OCI-LY3 (cell line): ENCODE measurements at regions not wholly inside any gene's neighbourhood (a gene's known extent, or its start where the extent isn't known, plus 50 kb on each side); places are given as distances from the start of the nearest gene placed in this dataset.

ENCODE experiments used
- H2AFZ ChIP-seq: fragments of 200-600, 300-600 bp; shearing (Covaris generic); 2 replicates; pipeline ENCODE4 v1.6.0; 2014; ENCODE audit warnings: antibody characterized with exemption, low read depth, low read length
- H3K27ac ChIP-seq: fragments of 200-600, 300-600 bp; sonication (generic); 2 replicates; pipeline ENCODE4 v1.5.1; 2014; ENCODE audit warnings: mild to moderate bottlenecking, low read length, moderate library complexity, mixed read lengths
- H3K27me3 ChIP-seq: fragments of 200-600, 300-600 bp; sonication (generic); 2 replicates; pipeline ENCODE4 v1.6.1; 2014; ENCODE audit warnings: low read depth, low read length, mixed read lengths
- H3K36me3 ChIP-seq: fragments of 200-600, 300-600 bp; sonication (generic); replicated peaks from 2 replicates; pipeline ENCODE3; 2014; ENCODE audit warnings: low read depth, low read length, mixed read lengths
- H3K4me1 ChIP-seq: fragments of 300-600, 200-600 bp; sonication (generic); 2 replicates; pipeline ENCODE4 v1.6.1; 2014; ENCODE audit warnings: low read length, mixed read lengths
- H3K4me2 ChIP-seq: fragments of 200-600, 300-600 bp; sonication (generic); 2 replicates; pipeline ENCODE4 v1.6.1; 2014; ENCODE audit warnings: low read length, mixed read lengths
- H3K4me3 ChIP-seq: fragments of 300-600, 200-600 bp; sonication (generic); 2 replicates; pipeline ENCODE4 v1.5.1; 2014; ENCODE audit warnings: antibody characterized with exemption, mild to moderate bottlenecking, low read length, moderate library complexity
- H3K79me2 ChIP-seq: fragments of 300-600, 200-600 bp; shearing (Covaris generic); 2 replicates; pipeline ENCODE4 v1.6.1; 2014; ENCODE audit warnings: mild to moderate bottlenecking, low read length, mixed read lengths
- H3K9ac ChIP-seq: fragments of 300-600, 200-600 bp; shearing (Covaris generic); 2 replicates; pipeline ENCODE4 v1.6.0; 2014; ENCODE audit warnings: mild to moderate bottlenecking, low read length, moderate library complexity
- H3K9me3 ChIP-seq: fragments of 200-600, 300-600 bp; shearing (Covaris generic); 2 replicates; pipeline ENCODE4 v1.6.1; 2014; ENCODE audit warnings: low read length, mixed read lengths; ENCODE audit not compliant: insufficient read depth
- H4K20me1 ChIP-seq: fragments of 200-600, 300-600 bp; sonication (generic); 2 replicates; pipeline ENCODE4 v1.6.1; 2016; ENCODE audit warnings: low read length, mixed read lengths; ENCODE audit not compliant: insufficient read depth
- CTCF ChIP-seq: fragments of 200-600, 300-600 bp; sonication (generic); IDR thresholded peaks from 2 replicates; pipeline ENCODE4 v1.5.1; 2014; ENCODE audit warnings: antibody characterized with exemption, low read length, low read depth
- EZH2phosphoT487 ChIP-seq: fragments of 200-600 bp; shearing (Covaris generic); IDR thresholded peaks from 2 replicates; pipeline ENCODE4 v1.6.1; 2018; ENCODE audit warnings: antibody characterized with exemption, mixed run types, low read depth

DNA sequence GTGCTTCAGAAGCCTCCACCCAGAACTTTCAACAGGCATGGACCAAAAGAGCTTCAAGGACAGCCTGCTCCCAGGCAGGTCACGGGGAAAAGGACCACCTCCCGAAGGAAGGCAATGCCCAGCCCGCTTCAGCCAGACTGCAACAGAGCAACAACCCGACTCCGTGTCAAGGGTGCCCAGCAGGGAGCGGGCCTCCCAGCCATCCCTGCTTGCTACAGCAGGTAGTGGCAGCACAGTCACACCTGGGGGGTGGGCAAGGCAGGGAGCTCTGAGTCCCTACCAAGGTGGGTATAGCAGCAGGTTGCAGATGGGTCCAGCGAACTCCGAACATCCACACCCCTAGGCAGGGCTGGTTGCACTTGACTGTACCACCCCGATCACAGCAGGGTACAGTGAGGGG, 467.8 kb upstream of the PFKP start:
- no peaks in the 10 kb centered on the region for H3K4me1 ChIP-seq
- H3K27me3 ChIP-seq: no peaks in the 10 kb centered on the region
- no peak overlapping the region for H2AFZ ChIP-seq
- no peaks in the 10 kb centered on the region for H3K36me3 ChIP-seq
- no peak for TF ChIP-seq CTCF
- no peak for TF ChIP-seq EZH2phosphoT487
- no peak overlapping the region for H3K27ac ChIP-seq
- H3K4me3 ChIP-seq: no peak overlapping the region
- no peak overlapping the region for H3K9ac ChIP-seq
- H3K4me2 ChIP-seq: no peak overlapping the region
- H3K79me2 ChIP-seq: no peaks in the 10 kb centered on the region
- H4K20me1 ChIP-seq: no peaks in the 10 kb centered on the region
- no peaks in the 10 kb centered on the region for H3K9me3 ChIP-seq

DNA sequence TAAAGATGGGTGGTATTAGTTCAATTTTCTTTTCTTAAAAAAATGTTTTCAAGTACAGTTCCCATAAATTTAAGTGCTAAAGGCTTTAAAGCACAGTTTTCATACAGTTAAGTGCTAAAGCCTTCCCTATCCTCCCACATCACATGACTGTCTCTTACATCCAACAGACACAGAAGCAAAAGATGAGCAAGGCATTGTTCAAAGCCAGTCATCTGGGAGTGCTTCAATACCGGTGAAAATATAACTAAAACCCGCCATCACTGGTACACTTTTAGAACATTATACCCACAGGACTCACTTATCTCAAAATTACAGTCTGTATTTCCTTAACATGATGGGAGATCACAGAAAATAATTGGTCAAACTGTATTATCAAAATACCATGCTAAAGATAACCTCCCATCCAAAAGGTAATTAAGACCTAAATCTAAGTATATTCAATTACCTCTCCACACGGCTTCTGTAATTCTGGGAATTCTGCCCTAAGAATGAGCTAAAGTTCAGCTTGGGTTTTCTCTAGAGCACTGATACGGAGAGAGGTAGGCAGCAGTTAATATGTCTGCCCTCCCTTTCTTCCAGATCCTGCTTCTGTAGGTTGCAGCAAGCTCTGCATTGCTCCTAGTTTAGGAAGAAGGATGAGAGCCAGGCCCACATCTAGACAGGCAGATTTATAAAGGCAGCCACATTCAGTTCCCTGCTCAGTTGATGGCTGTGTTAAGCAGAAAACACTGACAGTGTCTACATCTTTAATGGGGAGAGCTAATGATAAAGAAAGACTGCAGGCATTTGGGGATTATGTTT, 474.8 kb upstream of the PFKP start:
- Histone ChIP-seq H3K4me1 (no peaks in the 10 kb centered on the region), H3K4me3 (no peak overlapping the region), H2AFZ (no peak overlapping the region), H3K36me3 (no peaks in the 10 kb centered on the region), H3K27me3 (no peaks in the 10 kb centered on the region), H3K9me3 (no peaks in the 10 kb centered on the region), H3K79me2 (no peaks in the 10 kb centered on the region), H3K27ac (no peak overlapping the region), H4K20me1 (no peaks in the 10 kb centered on the region), H3K9ac (no peak overlapping the region), H3K4me2 (no peak overlapping the region)
- no peak for TF ChIP-seq CTCF
- no peak for TF ChIP-seq EZH2phosphoT487

- H3K27me3 ChIP-seq: no peaks in the 10 kb centered on the region
- no peak overlapping the region for H3K27ac ChIP-seq
- H3K9ac ChIP-seq: no peak overlapping the region
- no peaks in the 10 kb centered on the region for H3K79me2 ChIP-seq
- H3K36me3 ChIP-seq: no peaks in the 10 kb centered on the region
- no peak overlapping the region for H2AFZ ChIP-seq
- H3K4me1 ChIP-seq: no peaks in the 10 kb centered on the region
- H3K4me3 ChIP-seq: no peak overlapping the region
- H3K4me2 ChIP-seq: no peak overlapping the region
- H3K9me3 ChIP-seq: no peaks in the 10 kb centered on the region
- H4K20me1 ChIP-seq: no peaks in the 10 kb centered on the region
- no peak for TF ChIP-seq CTCF
- no peak for TF ChIP-seq EZH2phosphoT487
These were observed 478.2 kb upstream of the PFKP start for GRCh38 chr10:2589196-2589595.

- no peak overlapping the region for H2AFZ ChIP-seq
- no peaks in the 10 kb centered on the region for H4K20me1 ChIP-seq
- no peaks in the 10 kb centered on the region for H3K79me2 ChIP-seq
- H3K9ac ChIP-seq: no peak overlapping the region
- H3K4me2 ChIP-seq: no peak overlapping the region
- no peak overlapping the region for H3K27ac ChIP-seq
- H3K36me3 ChIP-seq: no peaks in the 10 kb centered on the region
- H3K27me3 ChIP-seq: no peaks in the 10 kb centered on the region
- no peaks in the 10 kb centered on the region for H3K4me1 ChIP-seq
- H3K4me3 ChIP-seq: no peak overlapping the region
- TF ChIP-seq EZH2phosphoT487 (no peak), CTCF (no peak)
- no peaks in the 10 kb centered on the region for H3K9me3 ChIP-seq
These were observed 483.0 kb upstream of the PFKP start for GRCh38 chr10:2584385-2584784.
